Left renal pelvis (tissue), 4 donors: ENCODE measurements at regions not wholly inside any gene's neighbourhood (a gene's known extent, or its start where the extent isn't known, plus 50 kb on each side); places are given as distances from the start of the nearest gene placed in this dataset.

ENCODE experiments used
- DNase-seq, 4 donors: peaks; one replicate each; pipeline ENCODE4 v3.0.0-alpha.2; 2013; ENCODE audit warnings: low read depth in 4 of 4, low spot score in 3 of 4

DNA sequence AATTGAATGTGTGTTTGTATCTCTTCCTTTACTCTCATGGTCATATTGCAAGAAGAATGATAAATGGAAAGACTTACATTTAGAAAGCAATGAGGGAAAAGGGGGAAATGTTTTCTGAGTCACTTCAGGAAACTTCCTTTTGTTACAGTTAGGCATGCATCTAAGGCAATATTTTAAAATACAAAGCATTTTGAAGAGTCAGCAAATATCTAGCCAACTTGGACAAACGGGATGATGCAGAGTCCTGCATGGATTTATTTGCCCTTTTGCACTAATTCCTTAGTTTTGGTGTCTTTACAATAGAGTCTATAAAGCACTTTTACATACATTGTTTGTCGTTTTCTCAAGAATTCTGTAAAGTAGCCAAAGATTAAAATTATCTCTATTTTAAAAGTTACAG, 286.2 kb upstream of the UBE2E2 start:
- no peak for DNase-seq

DNA sequence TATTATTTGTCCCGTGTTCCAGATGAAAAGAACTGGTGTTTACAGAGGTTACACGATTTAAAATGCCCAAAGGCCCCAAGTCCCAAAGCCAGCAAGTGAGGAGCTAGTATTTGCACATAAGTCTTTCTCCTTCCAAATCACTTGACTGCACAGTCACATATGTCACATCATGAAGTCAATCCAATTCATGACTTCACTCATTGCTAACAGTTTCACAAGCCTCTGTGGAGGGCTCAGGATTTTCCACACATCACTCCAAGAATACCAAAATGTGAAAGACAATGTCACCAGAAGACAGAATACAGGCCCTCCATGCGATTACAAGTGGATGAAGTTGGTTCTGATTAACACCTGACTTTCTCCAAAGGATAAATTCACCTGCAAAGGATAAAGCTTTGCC, 283.1 kb upstream of the UBE2E2 start:
- DNase-seq: no peak

DNA sequence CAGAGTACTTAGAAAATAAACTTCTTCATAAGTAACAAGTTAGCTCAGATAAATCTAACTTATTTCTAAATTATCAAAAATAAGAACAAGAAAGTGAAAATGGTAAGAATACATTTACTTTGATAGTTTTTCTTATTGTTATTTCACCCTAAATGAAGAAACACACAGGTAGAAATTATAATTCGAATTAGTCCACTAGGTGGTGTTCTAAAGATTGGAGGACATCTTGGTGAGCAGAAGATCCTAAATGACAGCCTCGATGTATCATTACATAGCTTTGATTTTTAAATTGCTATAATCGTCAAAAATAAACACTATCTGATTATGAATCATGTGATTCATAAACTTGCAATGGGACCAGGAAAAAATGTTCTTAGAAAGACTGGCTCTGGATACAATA, 280.8 kb upstream of the UBE2E2 start:
- no peak for DNase-seq

DNA sequence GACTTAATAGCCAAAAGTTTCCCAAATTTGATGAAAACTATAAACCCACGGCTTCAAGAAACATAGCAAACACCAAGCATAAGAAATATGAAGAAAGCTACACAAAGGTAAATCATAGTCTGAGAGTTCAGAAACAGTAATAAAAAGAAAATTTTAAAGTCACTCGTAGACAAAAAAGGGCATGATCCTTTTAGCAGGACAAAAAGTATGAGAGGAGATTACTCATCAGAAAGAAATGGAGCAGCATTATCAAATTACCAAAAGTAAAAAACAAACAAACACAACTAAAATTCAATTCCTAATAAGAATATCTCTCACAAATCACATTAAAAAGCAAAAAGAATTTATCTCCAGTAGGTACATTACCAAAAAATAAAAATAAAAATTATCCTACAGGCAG, 279.4 kb upstream of the UBE2E2 start:
- DNase-seq: no peak

DNA sequence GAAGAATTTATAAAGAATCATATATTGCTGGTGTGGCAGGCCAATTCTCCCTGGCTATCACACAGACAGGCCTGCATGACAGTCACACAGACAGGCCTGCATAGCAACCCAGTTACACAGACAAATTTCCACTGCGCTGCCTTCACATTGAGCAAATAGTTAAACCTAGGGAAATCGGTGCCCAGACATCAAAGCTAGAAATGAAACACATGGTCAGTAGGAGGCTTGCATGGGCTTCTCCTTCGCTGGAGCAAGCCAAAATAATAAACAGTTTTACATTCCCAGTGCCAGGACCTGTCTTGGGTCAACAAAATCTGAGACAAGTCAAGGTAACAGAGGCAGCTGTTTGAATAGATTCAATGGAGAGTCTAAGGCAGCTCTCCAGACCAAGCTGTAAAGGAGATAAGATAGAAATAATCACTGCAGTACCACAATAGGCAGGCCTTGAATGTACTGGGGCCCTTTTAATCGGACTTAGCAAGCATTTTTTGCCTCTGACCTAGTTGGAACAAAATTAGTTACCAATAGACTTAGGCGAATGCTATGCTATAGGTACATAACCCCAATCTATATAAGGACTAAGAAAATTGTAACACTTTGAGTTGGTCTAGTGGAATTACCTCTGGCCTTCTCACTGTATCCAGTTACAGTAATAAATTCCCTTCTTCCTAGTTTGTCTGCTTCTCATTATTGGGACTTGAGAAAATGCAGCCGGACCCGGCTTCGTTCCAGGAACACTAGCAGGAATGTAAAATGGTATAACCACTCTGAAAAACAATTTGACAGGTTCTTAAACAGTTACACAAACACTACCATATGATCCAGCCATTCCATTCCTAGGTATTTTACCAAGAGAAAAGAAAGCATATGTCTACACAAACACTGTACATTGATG, 274.7 kb upstream of the UBE2E2 start:
- peak in 1 of 4 donors; percentile 48 for DNase-seq

- DNase-seq: no peak
Observed at GRCh38 chr3:22933051-22933840, 269.9 kb upstream of the UBE2E2 start.

GRCh38 chr3:22933841-22934116, 269.3 kb upstream of the UBE2E2 start:
- DNase-seq: no peak

DNA sequence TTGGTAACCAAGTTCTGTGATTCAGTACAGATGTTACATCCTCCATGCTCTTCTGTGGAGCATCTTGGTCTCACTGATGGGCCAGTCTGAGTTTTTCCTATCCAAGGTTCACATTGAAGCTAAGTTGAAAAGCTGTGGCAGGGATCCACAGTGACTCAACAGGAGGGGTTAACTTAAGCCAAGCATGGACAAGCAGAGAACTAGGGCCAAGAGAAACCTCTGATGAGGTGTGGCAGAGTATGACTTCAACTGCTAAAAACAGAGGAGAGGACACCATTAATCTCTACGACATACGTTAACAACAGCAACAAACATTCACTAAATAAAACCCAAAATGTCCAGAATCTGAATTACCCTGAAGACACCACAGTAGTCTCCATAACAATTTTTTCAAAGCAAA, 268.1 kb upstream of the UBE2E2 start:
- DNase-seq: no peak

DNA sequence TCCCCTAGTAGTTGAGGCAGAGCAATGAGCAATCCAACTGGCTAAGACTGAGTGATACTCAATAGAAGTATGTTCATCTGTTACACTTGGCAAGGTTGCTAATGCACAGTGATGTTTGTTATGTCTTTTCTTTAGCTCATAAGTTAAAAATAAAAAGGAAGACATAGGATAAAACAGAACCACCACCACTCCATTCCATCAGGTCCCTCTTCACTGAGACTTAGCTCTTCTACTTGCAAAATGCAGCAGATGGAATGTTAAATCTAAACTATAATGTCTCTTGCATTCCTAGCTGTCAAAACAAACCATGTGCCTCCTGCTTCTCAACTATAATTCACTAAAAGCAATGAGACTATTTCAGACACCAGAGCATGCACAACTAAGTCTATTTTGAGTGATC, 265.6 kb upstream of the UBE2E2 start:
- DNase-seq: no peak

- no peak for DNase-seq
Observed at GRCh38 chr3:22938739-22939138, 264.4 kb upstream of the UBE2E2 start.

GRCh38 chr3:22939349-22939748, 263.8 kb upstream of the UBE2E2 start:
- DNase-seq: no peak

DNA sequence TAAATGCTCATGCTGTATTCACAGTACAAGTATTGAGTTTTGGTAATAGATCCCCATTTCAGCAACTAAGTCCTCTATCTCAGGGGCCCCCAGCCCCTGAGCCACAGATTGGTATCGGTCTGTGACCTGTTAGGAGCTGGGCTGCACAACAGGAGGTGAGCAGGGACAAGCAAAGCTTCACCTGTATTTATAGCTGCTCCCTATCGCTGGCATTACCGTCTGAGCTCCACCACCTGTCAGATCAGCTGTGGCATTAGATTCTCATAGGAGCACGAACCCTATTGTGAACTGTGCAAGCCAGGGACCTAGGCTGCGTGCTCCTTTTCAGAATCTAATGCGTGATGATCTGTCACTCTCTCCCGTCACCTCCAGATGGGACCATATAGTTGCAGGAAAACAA, 262.8 kb upstream of the UBE2E2 start:
- no peak for DNase-seq

DNA sequence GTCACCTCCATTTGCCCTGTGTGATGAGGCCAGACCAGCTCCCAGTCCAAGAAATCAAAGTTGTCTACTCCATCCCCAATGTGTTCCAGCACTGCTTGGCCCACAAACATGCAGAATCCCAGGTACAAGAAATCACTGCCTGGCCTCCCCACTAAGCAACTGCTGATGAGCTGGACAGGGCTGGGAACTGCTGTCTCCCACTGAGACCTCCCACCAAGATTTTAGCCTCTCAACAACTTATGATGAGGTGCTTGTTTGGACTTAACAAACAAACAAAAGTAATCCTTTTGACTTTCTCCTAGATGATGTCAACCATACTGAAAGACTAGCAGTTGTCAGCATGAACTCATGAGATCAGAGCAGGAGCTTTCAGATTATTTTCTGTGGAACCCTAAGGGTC, 260.1 kb upstream of the UBE2E2 start:
- no peak for DNase-seq

- DNase-seq: no peak
Observed at GRCh38 chr3:22947851-22948250, 255.3 kb upstream of the UBE2E2 start.

GRCh38 chr3:22951910-22952309, 251.2 kb upstream of the UBE2E2 start:
- no peak for DNase-seq

GRCh38 chr3:22952860-22953259, 250.3 kb upstream of the UBE2E2 start:
- no peak for DNase-seq

- no peak for DNase-seq
Observed at GRCh38 chr3:22959593-22959992, 243.5 kb upstream of the UBE2E2 start.

GRCh38 chr3:22960105-22960984, 242.8 kb upstream of the UBE2E2 start:
- DNase-seq: peak; percentile 28 to 44 (median 41)

DNA sequence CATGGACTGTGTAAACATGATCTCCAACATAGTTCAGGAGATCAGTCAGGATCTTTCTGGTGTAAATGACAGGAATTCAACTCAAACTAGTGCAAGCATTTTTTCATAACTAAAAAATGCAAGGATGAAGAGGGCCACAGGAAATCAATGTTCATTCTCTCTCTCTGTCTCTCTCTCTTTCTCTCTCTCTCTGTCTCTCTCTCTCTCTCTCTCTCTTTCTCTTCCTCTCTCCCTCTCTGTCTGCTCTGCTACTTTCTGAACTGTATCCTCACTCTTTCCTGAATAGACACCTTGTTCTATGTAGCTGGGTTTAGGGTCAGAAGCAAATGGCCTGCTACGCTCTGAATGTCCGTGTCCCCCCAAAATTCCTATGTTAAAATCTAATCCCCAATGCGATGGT, 240.9 kb upstream of the UBE2E2 start:
- DNase-seq: no peak

GRCh38 chr3:22966349-22966748, 236.8 kb upstream of the UBE2E2 start:
- DNase-seq: no peak

- DNase-seq: no peak
Observed at GRCh38 chr3:22969276-22969675, 233.9 kb upstream of the UBE2E2 start.
